ENCODE measurements at regions not wholly inside any gene's neighbourhood (a gene's known extent, or its start where the extent isn't known, plus 50 kb on each side); places are given as distances from the start of the nearest gene placed in this dataset.
"Not testable (repeated sequence)": the region's sequence is repeated elsewhere in the genome, so short reads cannot be mapped to it uniquely, and the experiment has no call there.

DNA sequence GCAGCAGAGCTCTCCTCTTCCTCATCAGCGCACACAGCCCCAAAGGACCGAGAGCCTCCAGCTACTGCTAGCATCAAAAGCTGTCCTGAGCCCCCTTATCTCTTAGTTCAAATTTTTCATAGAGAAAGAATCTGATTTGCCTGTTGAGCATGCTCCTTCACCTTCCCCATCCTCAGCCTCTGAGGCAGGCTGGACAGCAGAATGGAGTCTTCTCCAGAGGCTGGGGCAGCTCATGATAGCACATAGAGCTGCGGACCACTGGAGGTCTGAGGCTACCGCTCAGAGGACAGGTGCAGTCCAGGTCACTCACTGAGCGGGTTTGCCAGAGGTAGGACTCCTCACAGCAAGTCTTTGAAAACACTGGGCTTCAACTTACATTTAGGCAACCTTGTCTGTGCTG, 72.8 kb upstream of the GRB10 start:
- H3K4me1 ChIP-seq (ENCODE audit: control insufficient read depth, insufficient read depth, low read length) = no peaks in the 10 kb centered on the region
- no peaks in the 10 kb centered on the region for H3K27me3 ChIP-seq (ENCODE audit: control insufficient read depth, insufficient read depth, low read length)
- H3K9ac ChIP-seq (ENCODE audit: low read depth, low read length) = no peak overlapping the region
- no peak overlapping the region for H3K4me3 ChIP-seq (ENCODE audit: low read depth, low read length)
- no peak overlapping the region for H3K27ac ChIP-seq (ENCODE audit: low read depth, low read length)
- no peaks in the 10 kb centered on the region for H3K36me3 ChIP-seq (ENCODE audit: control insufficient read depth, insufficient read depth, low read length)
- H3K9me3 ChIP-seq (ENCODE audit: control insufficient read depth, insufficient read depth, low read length) = no peaks in the 10 kb centered on the region

DNA sequence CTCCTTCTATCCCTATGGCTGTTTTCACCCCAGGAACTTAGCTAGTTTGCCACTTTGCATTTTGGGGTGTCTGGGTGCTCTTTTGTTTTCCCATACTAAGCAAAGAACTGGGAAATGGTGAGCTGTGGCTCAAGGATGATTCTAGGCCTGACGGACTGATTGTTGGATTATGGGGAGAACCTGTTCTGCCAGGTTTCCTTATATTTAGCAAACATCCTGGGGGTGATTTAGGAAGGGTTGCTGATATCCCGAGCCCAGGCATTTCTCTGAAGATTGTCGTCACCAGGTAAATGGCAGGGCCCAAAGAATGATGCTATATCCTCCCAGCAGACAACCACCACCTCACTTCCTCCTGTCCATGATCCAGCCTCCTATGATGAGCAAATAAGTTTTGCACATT, 72.1 kb upstream of the GRB10 start:
- no peak overlapping the region for H3K9ac ChIP-seq (ENCODE audit: low read depth, low read length)
- no peaks in the 10 kb centered on the region for H3K4me1 ChIP-seq (ENCODE audit: control insufficient read depth, insufficient read depth, low read length)
- no peaks in the 10 kb centered on the region for H3K27me3 ChIP-seq (ENCODE audit: control insufficient read depth, insufficient read depth, low read length)
- H3K9me3 ChIP-seq (ENCODE audit: control insufficient read depth, insufficient read depth, low read length) = no peaks in the 10 kb centered on the region
- no peak overlapping the region for H3K4me3 ChIP-seq (ENCODE audit: low read depth, low read length)
- no peaks in the 10 kb centered on the region for H3K36me3 ChIP-seq (ENCODE audit: control insufficient read depth, insufficient read depth, low read length)
- H3K27ac ChIP-seq (ENCODE audit: low read depth, low read length) = no peak overlapping the region

DNA sequence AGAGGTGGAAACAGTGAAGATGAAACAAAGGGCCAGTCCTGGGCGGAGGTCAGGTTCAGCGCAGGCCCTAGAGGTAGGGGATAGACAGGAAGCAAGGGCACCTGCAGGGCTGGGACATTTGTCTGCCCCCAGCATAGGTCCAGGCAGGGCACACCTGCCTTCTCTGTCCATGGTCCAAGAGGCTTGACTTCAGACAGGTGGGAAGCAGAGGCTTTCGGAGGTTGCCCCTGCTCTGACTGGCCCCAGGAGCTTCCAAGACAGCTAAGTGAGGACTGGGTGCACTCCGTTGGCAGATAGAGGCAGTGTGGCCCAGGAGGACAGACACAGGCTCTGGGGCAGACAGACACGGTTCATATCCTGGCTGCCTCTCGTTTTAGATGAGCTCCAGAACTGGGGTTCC, 71.6 kb upstream of the GRB10 start:
- Histone ChIP-seq H3K27ac (ENCODE audit: low read depth, low read length) (no peak overlapping the region), H3K27me3 (ENCODE audit: control insufficient read depth, insufficient read depth, low read length) (no peaks in the 10 kb centered on the region), H3K4me3 (ENCODE audit: low read depth, low read length) (no peak overlapping the region), H3K9me3 (ENCODE audit: control insufficient read depth, insufficient read depth, low read length) (no peaks in the 10 kb centered on the region), H3K9ac (ENCODE audit: low read depth, low read length) (no peak overlapping the region), H3K36me3 (ENCODE audit: control insufficient read depth, insufficient read depth, low read length) (no peaks in the 10 kb centered on the region), H3K4me1 (ENCODE audit: control insufficient read depth, insufficient read depth, low read length) (no peaks in the 10 kb centered on the region)

DNA sequence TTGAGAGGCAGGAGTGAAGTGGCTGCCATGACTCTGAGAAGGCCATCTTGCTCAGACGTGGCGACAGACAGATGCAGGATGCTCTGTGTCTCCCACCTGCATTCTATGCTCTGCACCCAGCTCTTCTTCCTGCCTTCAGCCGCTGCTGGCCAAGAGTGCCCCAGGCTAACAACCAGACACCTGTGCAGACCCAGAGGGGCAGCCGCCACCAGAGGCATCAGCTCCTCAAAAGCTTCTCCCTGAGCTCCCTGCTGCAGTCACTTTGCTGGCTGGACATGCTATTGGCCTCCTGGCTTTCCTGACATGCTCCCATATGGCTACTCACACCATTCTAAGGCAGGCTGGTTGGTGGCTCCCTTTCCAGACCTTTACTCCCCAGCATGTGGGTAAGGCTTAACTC, 70.6 kb upstream of the GRB10 start:
- no peaks in the 10 kb centered on the region for H3K4me1 ChIP-seq (ENCODE audit: control insufficient read depth, insufficient read depth, low read length)

DNA sequence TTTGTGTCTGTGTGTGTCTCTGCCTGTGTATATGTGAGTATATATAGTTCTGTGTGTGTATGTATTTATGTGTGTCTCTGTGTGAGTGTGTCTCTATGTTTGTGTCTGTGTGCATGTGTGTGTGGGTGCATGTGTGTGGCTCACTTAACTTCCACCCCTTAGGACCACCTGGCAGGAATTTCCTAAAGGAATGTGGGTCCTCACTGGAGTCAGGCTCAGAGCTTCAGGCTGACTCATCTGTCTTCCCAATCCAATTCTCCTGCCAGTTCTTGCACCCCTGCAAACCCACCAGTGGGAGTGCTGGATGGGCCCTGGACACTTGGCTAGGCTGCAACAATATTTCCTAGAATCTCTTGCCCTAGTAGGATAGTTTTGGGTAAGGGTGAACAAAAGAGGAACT, 70.2 kb upstream of the GRB10 start:
- H3K9me3 ChIP-seq (ENCODE audit: control insufficient read depth, insufficient read depth, low read length) = no peaks in the 10 kb centered on the region
- no peaks in the 10 kb centered on the region for H3K27me3 ChIP-seq (ENCODE audit: control insufficient read depth, insufficient read depth, low read length)
- H3K36me3 ChIP-seq (ENCODE audit: control insufficient read depth, insufficient read depth, low read length) = no peaks in the 10 kb centered on the region
- H3K4me1 ChIP-seq (ENCODE audit: control insufficient read depth, insufficient read depth, low read length) = no peaks in the 10 kb centered on the region
- H3K27ac ChIP-seq (ENCODE audit: low read depth, low read length) = no peak overlapping the region
- H3K4me3 ChIP-seq (ENCODE audit: low read depth, low read length) = no peak overlapping the region
- no peak overlapping the region for H3K9ac ChIP-seq (ENCODE audit: low read depth, low read length)

More for the DNA sequence above, 70.6 kb upstream of the GRB10 start:
- H3K9me3 ChIP-seq (ENCODE audit: control insufficient read depth, insufficient read depth, low read length) = no peaks in the 10 kb centered on the region
- no peaks in the 10 kb centered on the region for H3K36me3 ChIP-seq (ENCODE audit: control insufficient read depth, insufficient read depth, low read length)
- no peak overlapping the region for H3K9ac ChIP-seq (ENCODE audit: low read depth, low read length)
- H3K27ac ChIP-seq (ENCODE audit: low read depth, low read length) = no peak overlapping the region
- no peak overlapping the region for H3K4me3 ChIP-seq (ENCODE audit: low read depth, low read length)
- no peaks in the 10 kb centered on the region for H3K27me3 ChIP-seq (ENCODE audit: control insufficient read depth, insufficient read depth, low read length)

DNA sequence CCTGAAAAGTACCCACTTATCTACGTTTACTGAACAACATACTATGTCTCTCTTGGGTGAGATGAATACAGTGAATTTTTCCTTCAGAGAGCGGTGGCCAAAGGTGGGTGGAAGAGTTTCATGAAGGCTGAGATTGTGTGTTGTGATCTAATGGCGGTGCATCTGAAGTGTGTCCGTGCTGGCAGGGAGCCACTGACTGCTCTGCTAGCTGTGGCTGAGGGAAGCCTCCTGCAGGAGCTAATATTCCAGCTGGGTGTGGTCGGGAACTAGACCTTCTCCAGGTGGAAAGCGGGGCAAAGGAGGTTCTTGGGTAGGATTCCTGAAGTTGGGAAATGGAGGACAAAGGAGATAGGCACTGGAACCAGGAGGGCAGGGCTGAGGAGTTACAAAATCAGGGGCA, 69.2 kb upstream of the GRB10 start:
- Histone ChIP-seq H3K9ac (ENCODE audit: low read depth, low read length) (no peak overlapping the region), H3K27ac (ENCODE audit: low read depth, low read length) (no peak overlapping the region), H3K27me3 (ENCODE audit: control insufficient read depth, insufficient read depth, low read length) (no peaks in the 10 kb centered on the region), H3K4me1 (ENCODE audit: control insufficient read depth, insufficient read depth, low read length) (no peaks in the 10 kb centered on the region), H3K4me3 (ENCODE audit: low read depth, low read length) (no peak overlapping the region), H3K36me3 (ENCODE audit: control insufficient read depth, insufficient read depth, low read length) (no peaks in the 10 kb centered on the region), H3K9me3 (ENCODE audit: control insufficient read depth, insufficient read depth, low read length) (no peaks in the 10 kb centered on the region)

DNA sequence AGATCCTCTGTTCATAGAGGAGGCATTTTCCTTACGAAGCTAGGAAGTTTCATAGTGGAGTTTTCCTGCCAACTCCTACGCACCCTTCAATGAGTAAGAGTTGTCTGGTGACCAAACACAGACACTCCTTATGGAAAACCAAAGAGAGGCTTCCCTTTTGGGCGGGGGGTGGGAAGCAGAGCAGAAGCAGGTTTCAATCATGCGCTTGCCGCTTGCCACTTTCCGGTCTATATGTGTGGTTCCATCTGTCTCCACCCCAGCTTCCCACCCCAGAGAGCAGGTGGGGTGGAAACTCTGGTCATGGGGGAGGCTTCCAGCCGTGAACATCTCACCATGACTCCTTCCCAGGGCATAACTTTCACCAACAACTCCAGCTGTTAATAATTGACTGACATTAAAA, 68.8 kb upstream of the GRB10 start:
- H3K27me3 ChIP-seq (ENCODE audit: control insufficient read depth, insufficient read depth, low read length) = no peaks in the 10 kb centered on the region
- H3K4me1 ChIP-seq (ENCODE audit: control insufficient read depth, insufficient read depth, low read length) = no peaks in the 10 kb centered on the region
- H3K9ac ChIP-seq (ENCODE audit: low read depth, low read length) = no peak overlapping the region
- no peaks in the 10 kb centered on the region for H3K9me3 ChIP-seq (ENCODE audit: control insufficient read depth, insufficient read depth, low read length)
- no peak overlapping the region for H3K4me3 ChIP-seq (ENCODE audit: low read depth, low read length)
- no peak overlapping the region for H3K27ac ChIP-seq (ENCODE audit: low read depth, low read length)
- no peaks in the 10 kb centered on the region for H3K36me3 ChIP-seq (ENCODE audit: control insufficient read depth, insufficient read depth, low read length)

DNA sequence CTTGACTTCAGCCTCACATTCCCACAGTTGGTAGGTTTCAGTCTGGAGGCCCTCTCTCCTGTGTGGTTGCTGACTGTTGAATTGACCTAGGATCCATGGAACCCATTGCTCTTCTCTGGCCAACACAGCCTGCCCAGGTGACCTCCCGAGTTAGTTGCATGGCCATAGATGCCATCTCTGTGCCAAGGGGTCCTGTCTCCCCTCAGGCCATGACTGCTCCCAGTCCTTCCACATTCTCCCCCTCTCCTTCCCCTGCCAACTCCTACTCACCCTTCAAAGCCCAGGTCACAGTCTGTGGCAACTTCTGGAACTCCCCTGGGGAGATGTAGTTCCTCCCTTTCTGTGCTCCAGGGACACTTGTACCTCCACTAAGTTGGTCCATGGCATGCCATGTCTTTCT, 67.3 kb upstream of the GRB10 start:
- Histone ChIP-seq H3K4me1 (ENCODE audit: control insufficient read depth, insufficient read depth, low read length) (no peaks in the 10 kb centered on the region), H3K4me3 (ENCODE audit: low read depth, low read length) (no peak overlapping the region), H3K27me3 (ENCODE audit: control insufficient read depth, insufficient read depth, low read length) (no peaks in the 10 kb centered on the region), H3K9me3 (ENCODE audit: control insufficient read depth, insufficient read depth, low read length) (no peaks in the 10 kb centered on the region), H3K36me3 (ENCODE audit: control insufficient read depth, insufficient read depth, low read length) (no peaks in the 10 kb centered on the region), H3K27ac (ENCODE audit: low read depth, low read length) (no peak overlapping the region), H3K9ac (ENCODE audit: low read depth, low read length) (no peak overlapping the region)

DNA sequence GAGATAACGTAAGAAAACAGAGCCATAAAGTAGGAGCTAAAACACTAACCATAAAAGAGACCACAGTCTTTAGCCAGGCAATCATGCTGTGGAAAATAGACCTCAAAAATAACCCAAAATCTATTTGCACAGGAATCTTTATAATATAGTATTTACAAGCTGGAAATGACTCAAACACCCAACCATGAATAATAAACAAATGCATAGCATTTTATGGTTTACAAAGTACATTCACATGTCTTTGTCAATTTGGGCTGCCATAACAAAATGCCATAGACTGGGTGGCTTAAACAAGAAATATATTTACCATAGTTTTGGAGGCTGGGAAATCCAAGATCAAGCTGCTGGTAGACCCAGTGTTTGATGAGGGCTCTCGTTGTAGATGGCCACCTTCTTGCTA, 65.5 kb upstream of the GRB10 start:
- H3K4me1 ChIP-seq (ENCODE audit: control insufficient read depth, insufficient read depth, low read length) = no peaks in the 10 kb centered on the region
- H3K4me3 ChIP-seq (ENCODE audit: low read depth, low read length) = no peak overlapping the region
- H3K27me3 ChIP-seq (ENCODE audit: control insufficient read depth, insufficient read depth, low read length) = no peaks in the 10 kb centered on the region
- H3K36me3 ChIP-seq (ENCODE audit: control insufficient read depth, insufficient read depth, low read length) = no peaks in the 10 kb centered on the region
- no peak overlapping the region for H3K9ac ChIP-seq (ENCODE audit: low read depth, low read length)
- no peak overlapping the region for H3K27ac ChIP-seq (ENCODE audit: low read depth, low read length)
- H3K9me3 ChIP-seq (ENCODE audit: control insufficient read depth, insufficient read depth, low read length) = no peaks in the 10 kb centered on the region

DNA sequence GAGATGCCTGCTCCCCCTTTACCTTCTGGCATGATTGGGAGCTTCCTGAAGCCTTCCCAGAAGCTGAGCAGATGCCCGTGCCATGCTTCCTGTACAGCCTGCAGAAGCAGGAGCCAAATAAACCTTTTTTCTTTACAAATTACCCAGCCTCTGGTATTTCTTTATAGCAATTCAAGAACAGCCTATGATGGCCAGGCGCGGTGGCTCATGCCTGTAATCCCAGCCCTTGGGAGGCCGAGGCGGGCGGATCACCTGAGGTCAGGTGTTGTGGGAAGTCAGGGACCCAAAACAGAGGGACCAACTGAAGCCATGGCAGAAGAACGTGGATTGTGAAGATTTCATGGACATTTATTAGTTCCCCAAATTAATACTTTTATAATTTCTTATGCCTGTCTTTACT, 62.2 kb upstream of the GRB10 start:
- not testable (repeated sequence) for H3K9ac ChIP-seq (ENCODE audit: low read depth, low read length); H3K4me1 ChIP-seq (ENCODE audit: control insufficient read depth, insufficient read depth, low read length); H3K9me3 ChIP-seq (ENCODE audit: control insufficient read depth, insufficient read depth, low read length); H3K27ac ChIP-seq (ENCODE audit: low read depth, low read length); H3K27me3 ChIP-seq (ENCODE audit: control insufficient read depth, insufficient read depth, low read length); H3K4me3 ChIP-seq (ENCODE audit: low read depth, low read length); H3K36me3 ChIP-seq (ENCODE audit: control insufficient read depth, insufficient read depth, low read length)

DNA sequence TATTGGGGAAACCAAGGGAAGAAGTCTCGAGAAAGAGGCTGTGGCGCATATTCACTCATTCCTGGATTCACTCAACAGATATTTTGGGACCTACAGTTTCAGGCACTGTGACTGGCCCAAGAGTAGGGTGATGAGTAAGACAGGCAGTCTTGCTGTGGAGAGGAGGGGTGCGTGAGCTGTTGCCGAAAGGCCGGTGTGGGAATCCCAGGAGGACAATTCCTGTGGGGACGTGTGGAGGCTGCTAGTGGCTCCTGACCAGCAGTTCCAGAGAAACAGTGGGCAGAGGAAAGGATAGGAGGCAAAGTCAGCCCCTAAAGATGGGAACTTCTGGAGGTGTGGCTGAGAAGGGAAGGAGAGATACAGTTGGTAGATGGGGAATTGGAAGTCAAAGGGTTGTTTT, 59.3 kb upstream of the GRB10 start:
- Histone ChIP-seq H3K36me3 (ENCODE audit: control insufficient read depth, insufficient read depth, low read length) (no peaks in the 10 kb centered on the region), H3K27ac (ENCODE audit: low read depth, low read length) (no peak overlapping the region), H3K9me3 (ENCODE audit: control insufficient read depth, insufficient read depth, low read length) (no peaks in the 10 kb centered on the region), H3K9ac (ENCODE audit: low read depth, low read length) (no peak overlapping the region), H3K4me3 (ENCODE audit: low read depth, low read length) (no peak overlapping the region), H3K27me3 (ENCODE audit: control insufficient read depth, insufficient read depth, low read length) (peaks cover 3% of the 10 kb centered on the region; the same call in 1 of the 2 replicates), H3K4me1 (ENCODE audit: control insufficient read depth, insufficient read depth, low read length) (peaks cover 9% of the 10 kb centered on the region; the same call in 1 of the 2 replicates)

Data from HUES48 (cell line).